Ascending aorta (tissue), 2 donors: ENCODE measurements at regions not wholly inside any gene's neighbourhood (a gene's known extent, or its start where the extent isn't known, plus 50 kb on each side); places are given as distances from the start of the nearest gene placed in this dataset.
A peak's percentile ranks its signal among the peaks of the same experiment; 100 is the strongest.

Source experiments
- DNase-seq, 2 donors: peaks; one replicate each; pipeline ENCODE4 v3.0.0-alpha.2; 2019; ENCODE audit warnings: low spot score in 2 of 2
- H3K27ac ChIP-seq, 2 donors: fragments of 200-600 bp; sonication (generic); one replicate each; pipeline ENCODE4 v1.5.1; 2016 to 2017; ENCODE audit warnings: mild to moderate bottlenecking in 1 of 2
- H3K27me3 ChIP-seq: fragments of 200-600 bp; sonication (generic); one replicate; pipeline ENCODE4 v1.5.1; 2017
- H3K36me3 ChIP-seq, 2 donors: fragments of 200-600 bp; sonication (generic); one replicate each; pipeline ENCODE4 v1.5.1; 2016
- H3K4me1 ChIP-seq, 2 donors: fragments of 200-600 bp; sonication (generic); one replicate each; pipeline ENCODE4 v1.5.1; 2016 to 2017; ENCODE audit warnings: mild to moderate bottlenecking in 1 of 2
- H3K4me3 ChIP-seq, 2 donors: fragments of 200-600 bp; sonication (generic); one replicate each; pipeline ENCODE4 v1.5.1; 2016 to 2017; ENCODE audit warnings: mild to moderate bottlenecking in 1 of 2
- H3K9me3 ChIP-seq, 2 donors: fragments of 200-600 bp; sonication (generic); one replicate each; pipeline ENCODE4 v1.5.1; 2016
- CTCF ChIP-seq, 3 experiments: fragments of 200-600 bp in 2 of 3; fragments of 450-650 bp in 1 of 3; sonication (generic) in 2 of 3; IDR thresholded peaks; one replicate each; pipeline ENCODE4 v1.5.1; 2016 to 2019; ENCODE audit warnings: antibody characterized with exemption in 3 of 3, mild to moderate bottlenecking in 1 of 3, moderate library complexity in 1 of 3
- intact Hi-C: fragments of 100-400 bp; cut with DNase I; formaldehyde crosslinking; loops from one replicate; pipeline ENCODE4 v1.15.1; 2023

- no peak for TF ChIP-seq CTCF (IDR thresholded peaks at IDR 0.05)
- peaks cover 4 to 52% of the 10 kb centered on the region in 2 donors for H3K36me3 ChIP-seq
- DNase-seq, result no peak
- H3K4me1 ChIP-seq, result peaks cover 1 to 7% of the 10 kb centered on the region in 2 donors
- H3K4me3 ChIP-seq, result no peak overlapping the region
- H3K27me3 ChIP-seq, result no peaks in the 10 kb centered on the region
- intact Hi-C loops, result no loop called here
- no peak overlapping the region for H3K27ac ChIP-seq
- H3K9me3 ChIP-seq, result no peaks in the 10 kb centered on the region
These were observed 278.3 kb downstream of the TNS1 start for GRCh38 chr2:217724471-217724870.

GRCh38 chr2:217723981-217724380 is 278.8 kb downstream of the TNS1 start:
- Histone ChIP-seq H3K36me3 (peaks cover 9 to 57% of the 10 kb centered on the region in 2 donors), H3K27me3 (no peaks in the 10 kb centered on the region), H3K4me3 (no peak overlapping the region), H3K4me1 (peaks cover 0 to 4% of the 10 kb centered on the region in 2 donors), H3K9me3 (no peaks in the 10 kb centered on the region), H3K27ac (no peak overlapping the region)
- no peak for DNase-seq
- intact Hi-C loops, result no loop called here
- TF ChIP-seq CTCF (IDR thresholded peaks at IDR 0.05), result no peak

GRCh38 chr2:217722883-217723472 is 279.8 kb downstream of the TNS1 start:
- Histone ChIP-seq H3K9me3 (no peaks in the 10 kb centered on the region), H3K27ac (no peak overlapping the region), H3K27me3 (no peaks in the 10 kb centered on the region), H3K4me1 (peaks cover 0 to 4% of the 10 kb centered on the region in 2 donors), H3K36me3 (peaks cover 12 to 57% of the 10 kb centered on the region in 2 donors), H3K4me3 (no peak overlapping the region)
- DNase-seq, result no peak
- intact Hi-C loops, result no loop called here
- no peak for TF ChIP-seq CTCF (IDR thresholded peaks at IDR 0.05)

GRCh38 chr2:217717646-217718045 is 285.1 kb downstream of the TNS1 start:
- Histone ChIP-seq H3K4me1 (peaks cover 0 to 15% of the 10 kb centered on the region in 2 donors), H3K36me3 (peaks cover 19 to 33% of the 10 kb centered on the region in 2 donors), H3K27me3 (no peaks in the 10 kb centered on the region), H3K9me3 (no peaks in the 10 kb centered on the region), H3K4me3 (no peak overlapping the region), H3K27ac (no peak overlapping the region)
- intact Hi-C loops, result loop anchor here (10.0 kb wide), 1 partner anchor 553 kb away; no protein-coding TSS in a partner anchor
- TF ChIP-seq CTCF (IDR thresholded peaks at IDR 0.05), result no peak
- no peak for DNase-seq

- Histone ChIP-seq H3K9me3 (no peaks in the 10 kb centered on the region), H3K27me3 (no peaks in the 10 kb centered on the region), H3K4me1 (peaks cover 0 to 15% of the 10 kb centered on the region in 2 donors), H3K36me3 (peaks cover 19 to 37% of the 10 kb centered on the region in 2 donors), H3K4me3 (no peak overlapping the region), H3K27ac (peak overlapping the region; percentile 60 to 69)
- intact Hi-C loops, result loop anchor here (2.0 to 10.0 kb wide), 2 partner anchors 39 to 551 kb away; no protein-coding TSS in a partner anchor
- no peak for TF ChIP-seq CTCF (IDR thresholded peaks at IDR 0.05)
- no peak for DNase-seq
These were observed 287.3 kb downstream of the TNS1 start for GRCh38 chr2:217715484-217715883.
